Sigmoid colon (tissue), 6 donors: ENCODE measurements at regions not wholly inside any gene's neighbourhood (a gene's known extent, or its start where the extent isn't known, plus 50 kb on each side); places are given as distances from the start of the nearest gene placed in this dataset.

Source experiments
- DNase-seq: peaks from one replicate; pipeline ENCODE4 v3.0.0-alpha.2; 2019
- H3K27ac ChIP-seq, 4 donors: fragments of 200-600 bp; sonication (generic); one replicate each; pipeline ENCODE4 v1.5.1; 2016 to 2019; ENCODE audit warnings: mild to moderate bottlenecking in 1 of 4
- H3K27me3 ChIP-seq, 3 donors: fragments of 200-600 bp; sonication (generic); one replicate each; pipeline ENCODE4 v1.5.1; 2019; ENCODE audit warnings: mild to moderate bottlenecking in 1 of 3
- H3K36me3 ChIP-seq, 4 donors: fragments of 200-600 bp; sonication (generic); one replicate each; pipeline ENCODE4 v1.5.1; 2016 to 2019
- H3K4me1 ChIP-seq, 4 donors: fragments of 200-600 bp; sonication (generic); one replicate each; pipeline ENCODE4 v1.5.1; 2017 to 2019
- H3K4me3 ChIP-seq, 4 donors: fragments of 200-600 bp; sonication (generic); one replicate each; pipeline ENCODE4 v1.5.1; 2017 to 2019; ENCODE audit warnings: mild to moderate bottlenecking in 2 of 4, moderate library complexity in 1 of 4
- H3K9me3 ChIP-seq, 4 donors: fragments of 200-600 bp in 3 of 4; sonication (generic) in 3 of 4; one replicate each; pipeline versions ENCODE4 v1.5.1 to v1.6.1; 2013 to 2019
- CTCF ChIP-seq, 4 experiments: fragments of 450-650 bp in 3 of 4; fragments of 200-600 bp in 1 of 4; IDR thresholded peaks; one replicate each; pipeline ENCODE4 v1.5.1; 2016 to 2019; ENCODE audit warnings: antibody characterized with exemption in 4 of 4, mild to moderate bottlenecking in 3 of 4, moderate library complexity in 2 of 4
- EP300 ChIP-seq, 4 donors: sonication (generic); formaldehyde crosslinking; IDR thresholded peaks; one replicate each; pipeline ENCODE4 v1.6.1; 2017; ENCODE audit warnings: antibody characterized with exemption in 4 of 4
- POLR2A ChIP-seq, 2 donors: fragments of 450-650 bp; IDR thresholded peaks; one replicate each; pipeline ENCODE4 v1.6.1; 2016; ENCODE audit warnings: antibody characterized with exemption in 2 of 2, mild to moderate bottlenecking in 2 of 2, moderate library complexity in 2 of 2
- POLR2AphosphoS5 ChIP-seq, 4 donors: sonication (generic); formaldehyde crosslinking; IDR thresholded peaks; one replicate each; pipeline ENCODE4 v1.6.1; 2017; ENCODE audit warnings: antibody characterized with exemption in 4 of 4
- WGBS, 2 donors: extraction: QIAGEN DNeasy Blood & Tissue Kit; methylation state at CpG; one replicate each; pipeline ENCODE4 v1.1.7; 2013; 5-methylcytosine and 5-hydroxymethylcytosine counted together
- intact Hi-C: fragments of 100-400 bp; cut with DNase I; formaldehyde crosslinking; loops from one replicate; pipeline ENCODE4 v1.15.1; 2023
- donor health status: healthy with polysubstance abuse.
- donor health status: healthy.

GRCh38 chr2:35163948-35164347 lies 1191.6 kb upstream of the CRIM1 start:
- Histone ChIP-seq H3K27me3 (no peaks in the 10 kb centered on the region), H3K27ac (no peak overlapping the region), H3K4me3 (no peak overlapping the region), H3K4me1 (no peaks in the 10 kb centered on the region), H3K36me3 (no peaks in the 10 kb centered on the region), H3K9me3 (no peaks in the 10 kb centered on the region)
- no peak for DNase-seq
- 87 to 94% methylated on average over 2 of the region's 2 CpGs for WGBS, 2 donors
- intact Hi-C loops = no loop called here
- TF ChIP-seq POLR2A (IDR thresholded peaks at IDR 0.05) (no peak), POLR2AphosphoS5 (IDR thresholded peaks at IDR 0.05) (no peak), EP300 (IDR thresholded peaks at IDR 0.05) (no peak), CTCF (IDR thresholded peaks at IDR 0.05) (no peak)

GRCh38 chr2:35160871-35161270 lies 1194.7 kb upstream of the CRIM1 start:
- no peak for DNase-seq
- no peak for TF ChIP-seq POLR2AphosphoS5 (IDR thresholded peaks at IDR 0.05)
- TF ChIP-seq EP300 (IDR thresholded peaks at IDR 0.05) = no peak
- TF ChIP-seq CTCF (IDR thresholded peaks at IDR 0.05) = no peak
- Histone ChIP-seq H3K4me3 (no peak overlapping the region), H3K27me3 (no peaks in the 10 kb centered on the region), H3K9me3 (no peaks in the 10 kb centered on the region), H3K4me1 (no peaks in the 10 kb centered on the region), H3K36me3 (no peaks in the 10 kb centered on the region), H3K27ac (no peak overlapping the region)
- intact Hi-C loops = no loop called here
- WGBS, 2 donors = 53 to 58% methylated on average over 4 of the region's 4 CpGs

GRCh38 chr2:35125871-35126270 lies 1229.7 kb upstream of the CRIM1 start:
- WGBS, 2 donors = 83 to 87% methylated on average over 1 of the region's 1 CpG
- H3K27me3 ChIP-seq = no peaks in the 10 kb centered on the region
- DNase-seq = no peak
- H3K27ac ChIP-seq = no peak overlapping the region
- no peaks in the 10 kb centered on the region for H3K4me1 ChIP-seq
- no peak overlapping the region for H3K4me3 ChIP-seq
- H3K9me3 ChIP-seq = no peaks in the 10 kb centered on the region
- intact Hi-C loops = no loop called here
- no peak for TF ChIP-seq POLR2A (IDR thresholded peaks at IDR 0.05)
- TF ChIP-seq POLR2AphosphoS5 (IDR thresholded peaks at IDR 0.05) = no peak
- TF ChIP-seq EP300 (IDR thresholded peaks at IDR 0.05) = no peak
- no peak for TF ChIP-seq CTCF (IDR thresholded peaks at IDR 0.05)
- no peaks in the 10 kb centered on the region for H3K36me3 ChIP-seq

- TF ChIP-seq CTCF (IDR thresholded peaks at IDR 0.05) (no peak), POLR2AphosphoS5 (IDR thresholded peaks at IDR 0.05) (no peak), EP300 (IDR thresholded peaks at IDR 0.05) (no peak)
- intact Hi-C loops = no loop called here
- H3K9me3 ChIP-seq = no peaks in the 10 kb centered on the region
- no peak overlapping the region for H3K27ac ChIP-seq
- no peaks in the 10 kb centered on the region for H3K36me3 ChIP-seq
- no peak for DNase-seq
- H3K4me1 ChIP-seq = no peaks in the 10 kb centered on the region
- WGBS, 2 donors = 79 to 87% methylated on average over 4 of the region's 4 CpGs
- no peak overlapping the region for H3K4me3 ChIP-seq
- no peaks in the 10 kb centered on the region for H3K27me3 ChIP-seq
Measured at GRCh38 chr2:35125278-35125677, 1230.3 kb upstream of the CRIM1 start.

- intact Hi-C loops = no loop called here
- TF ChIP-seq POLR2AphosphoS5 (IDR thresholded peaks at IDR 0.05) = no peak
- no peak for TF ChIP-seq CTCF (IDR thresholded peaks at IDR 0.05)
- TF ChIP-seq EP300 (IDR thresholded peaks at IDR 0.05) = no peak
- no peak for TF ChIP-seq POLR2A (IDR thresholded peaks at IDR 0.05)
Measured at GRCh38 chr2:35116151-35116550, 1239.4 kb upstream of the CRIM1 start.

More at GRCh38 chr2:35116151-35116550, 1239.4 kb upstream of the CRIM1 start:
- H3K27me3 ChIP-seq = no peaks in the 10 kb centered on the region
- no peak overlapping the region for H3K27ac ChIP-seq
- no peak for DNase-seq
- no peaks in the 10 kb centered on the region for H3K36me3 ChIP-seq
- H3K4me1 ChIP-seq = no peaks in the 10 kb centered on the region
- no peak overlapping the region for H3K4me3 ChIP-seq
- H3K9me3 ChIP-seq = peaks cover 0 to 2% (median 0%) of the 10 kb centered on the region in 4 donors
